Loucy (cell line): ENCODE measurements at regions not wholly inside any gene's neighbourhood (a gene's known extent, or its start where the extent isn't known, plus 50 kb on each side); places are given as distances from the start of the nearest gene placed in this dataset.
"Not testable (repeated sequence)": the region's sequence is repeated elsewhere in the genome, so short reads cannot be mapped to it uniquely, and the experiment has no call there.

Experiments
- H2AFZ ChIP-seq: fragments of 200-600 bp; sonication (generic); 2 replicates; pipeline ENCODE4 v1.6.0; 2016; ENCODE audit warnings: antibody characterized with exemption, mild to moderate bottlenecking, low read length, moderate library complexity
- H3F3A ChIP-seq: fragments of 200-600 bp; 2 replicates; pipeline ENCODE4 v1.6.0; 2016; ENCODE audit warnings: antibody characterized with exemption, low read depth, mild to moderate bottlenecking
- H3K27me3 ChIP-seq: fragments of 200-600 bp; sonication (generic); 2 replicates; pipeline ENCODE4 v1.6.1; 2014; ENCODE audit warnings: low read length, mild to moderate bottlenecking; ENCODE audit not compliant: insufficient read depth, poor library complexity, severe bottlenecking
- H3K36me3 ChIP-seq: fragments of 200-600 bp; sonication (generic); 2 replicates; pipeline ENCODE4 v1.6.1; 2016; ENCODE audit warnings: low read length; ENCODE audit not compliant: insufficient read depth
- H3K4me1 ChIP-seq: fragments of 200-600 bp; sonication (generic); 2 replicates; pipeline ENCODE4 v1.5.1; 2014; ENCODE audit warnings: low read length, mild to moderate bottlenecking; ENCODE audit not compliant: insufficient read depth, poor library complexity, severe bottlenecking
- H3K4me2 ChIP-seq: fragments of 200-600 bp; sonication (generic); 2 replicates; pipeline ENCODE4 v1.6.0; 2014; ENCODE audit warnings: antibody characterized with exemption, low read length, low read depth, mild to moderate bottlenecking; ENCODE audit not compliant: poor library complexity, severe bottlenecking
- H3K4me3 ChIP-seq: fragments of 200-600 bp; sonication (generic); 2 replicates; pipeline ENCODE4 v1.5.1; 2014; ENCODE audit warnings: low read length, mild to moderate bottlenecking, mixed read lengths; ENCODE audit not compliant: poor library complexity, severe bottlenecking
- H3K79me2 ChIP-seq: fragments of 200-600 bp; sonication (generic); 2 replicates; pipeline ENCODE4 v1.6.1; 2014; ENCODE audit warnings: low read length; ENCODE audit not compliant: insufficient read depth
- H3K9ac ChIP-seq: fragments of 200-600 bp; sonication (generic); 2 replicates; pipeline ENCODE4 v1.6.0; 2014; ENCODE audit warnings: mild to moderate bottlenecking, low read depth, low read length, moderate library complexity; ENCODE audit not compliant: poor library complexity, severe bottlenecking
- H3K9me2 ChIP-seq: fragments of 200-600 bp; sonication (generic); replicated peaks from 2 replicates; pipeline ENCODE4 v1.6.1; 2016; ENCODE audit warnings: low read depth, low read length, mixed read lengths
- H3K9me3 ChIP-seq: fragments of 200-600 bp; sonication (generic); 2 replicates; pipeline ENCODE4 v1.6.1; 2014; ENCODE audit warnings: mild to moderate bottlenecking, antibody characterized with exemption, low read length, low read depth; ENCODE audit not compliant: insufficient read depth
- H4K20me1 ChIP-seq: fragments of 200-600 bp; sonication (generic); 2 replicates; pipeline ENCODE4 v1.6.0; 2014; ENCODE audit warnings: antibody characterized with exemption, low read length, mild to moderate bottlenecking; ENCODE audit not compliant: insufficient read depth, poor library complexity, severe bottlenecking
- EZH2phosphoT487 ChIP-seq: fragments of 200-600 bp; IDR thresholded peaks from 2 replicates; pipeline ENCODE4 v1.6.1; 2018; ENCODE audit warnings: antibody characterized with exemption, mild to moderate bottlenecking, moderate library complexity, borderline replicate concordance
- TF ChIP-seq, protein P1 (sequence below): fragments of 200-600 bp; sonication (generic); conservative IDR thresholded peaks from 2 replicates; pipeline ENCODE4 v1.5.1; 2014; ENCODE audit warnings: mild to moderate bottlenecking, antibody characterized with exemption, low read length

DNA sequence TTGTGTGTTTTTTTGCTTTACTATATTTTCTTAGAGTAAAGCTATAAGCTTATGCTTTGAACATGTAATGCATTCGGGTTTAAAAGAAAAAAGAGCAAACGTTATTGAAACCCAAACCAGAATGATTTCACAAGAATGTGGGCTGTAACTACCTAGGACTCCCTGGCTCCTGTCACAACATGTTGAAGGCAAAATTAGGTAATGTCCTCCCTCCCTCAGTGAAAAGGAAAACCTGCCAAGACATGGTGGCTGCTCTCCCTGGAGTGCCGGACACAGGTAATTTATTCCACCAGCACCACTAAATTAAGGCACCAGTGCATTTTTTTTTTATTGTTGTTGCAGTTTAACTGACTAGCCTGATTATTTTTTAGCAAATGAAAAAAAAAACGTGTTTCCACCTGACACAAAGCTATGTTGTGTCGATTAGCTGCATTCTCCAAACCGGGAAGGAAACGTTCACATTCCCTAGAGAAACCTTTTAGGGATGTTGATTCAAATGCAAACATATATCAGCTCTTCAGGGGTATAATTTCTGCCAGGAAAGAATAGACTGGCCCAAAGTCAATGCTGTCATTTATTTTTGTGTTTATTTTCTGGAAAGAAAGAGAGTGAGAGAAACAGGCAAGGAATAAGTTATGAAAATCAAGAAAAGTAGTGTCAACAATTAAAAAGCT lies 134.6 kb downstream of the CCDC34 start:
- no peak overlapping the region for H3K4me2 ChIP-seq
- no peaks in the 10 kb centered on the region for H3K9me3 ChIP-seq
- H3K27me3 ChIP-seq = no peaks in the 10 kb centered on the region
- no peaks in the 10 kb centered on the region for H3K4me1 ChIP-seq
- H3K79me2 ChIP-seq = no peaks in the 10 kb centered on the region
- no peaks in the 10 kb centered on the region for H3K9me2 ChIP-seq
- no peak for TF ChIP-seq EZH2phosphoT487
- TF ChIP-seq, protein P1, sequence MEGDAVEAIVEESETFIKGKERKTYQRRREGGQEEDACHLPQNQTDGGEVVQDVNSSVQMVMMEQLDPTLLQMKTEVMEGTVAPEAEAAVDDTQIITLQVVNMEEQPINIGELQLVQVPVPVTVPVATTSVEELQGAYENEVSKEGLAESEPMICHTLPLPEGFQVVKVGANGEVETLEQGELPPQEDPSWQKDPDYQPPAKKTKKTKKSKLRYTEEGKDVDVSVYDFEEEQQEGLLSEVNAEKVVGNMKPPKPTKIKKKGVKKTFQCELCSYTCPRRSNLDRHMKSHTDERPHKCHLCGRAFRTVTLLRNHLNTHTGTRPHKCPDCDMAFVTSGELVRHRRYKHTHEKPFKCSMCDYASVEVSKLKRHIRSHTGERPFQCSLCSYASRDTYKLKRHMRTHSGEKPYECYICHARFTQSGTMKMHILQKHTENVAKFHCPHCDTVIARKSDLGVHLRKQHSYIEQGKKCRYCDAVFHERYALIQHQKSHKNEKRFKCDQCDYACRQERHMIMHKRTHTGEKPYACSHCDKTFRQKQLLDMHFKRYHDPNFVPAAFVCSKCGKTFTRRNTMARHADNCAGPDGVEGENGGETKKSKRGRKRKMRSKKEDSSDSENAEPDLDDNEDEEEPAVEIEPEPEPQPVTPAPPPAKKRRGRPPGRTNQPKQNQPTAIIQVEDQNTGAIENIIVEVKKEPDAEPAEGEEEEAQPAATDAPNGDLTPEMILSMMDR = no peak
- H4K20me1 ChIP-seq = no peaks in the 10 kb centered on the region
- no peaks in the 10 kb centered on the region for H3F3A ChIP-seq
- H3K4me3 ChIP-seq = no peak overlapping the region
- H3K36me3 ChIP-seq = no peaks in the 10 kb centered on the region
- H2AFZ ChIP-seq = 0 out of 2 replicates have a peak overlapping the region, but pooled peaks have one; percentile 16
- H3K9ac ChIP-seq = no peak overlapping the region

DNA sequence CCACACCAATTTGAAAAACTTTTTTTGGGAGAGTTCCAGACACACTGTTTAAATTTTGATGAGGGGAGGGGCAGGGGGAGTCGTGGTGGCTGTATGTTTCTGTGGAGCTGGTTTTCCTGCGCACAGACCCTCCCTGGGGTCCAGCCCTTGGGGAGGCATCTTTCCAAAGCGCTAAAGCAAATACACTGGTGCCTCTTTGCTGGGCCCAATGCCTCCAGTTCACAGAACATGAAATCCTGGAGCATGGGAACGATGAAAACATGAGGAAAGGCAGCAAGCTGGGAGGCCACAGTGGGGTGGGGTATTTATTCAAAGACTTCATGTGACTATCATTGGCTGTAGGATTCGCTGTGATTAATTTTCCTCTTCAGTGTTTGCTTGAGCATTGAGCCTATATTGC lies 135.3 kb downstream of the CCDC34 start:
- H3K4me3 ChIP-seq = no peak overlapping the region
- no peaks in the 10 kb centered on the region for H3K4me1 ChIP-seq
- no peaks in the 10 kb centered on the region for H3K9me2 ChIP-seq
- no peaks in the 10 kb centered on the region for H3K27me3 ChIP-seq
- H2AFZ ChIP-seq = no peak overlapping the region
- H3K4me2 ChIP-seq = no peak overlapping the region
- H3K9me3 ChIP-seq = no peaks in the 10 kb centered on the region
- TF ChIP-seq EZH2phosphoT487 = no peak
- TF ChIP-seq, protein P1 = no peak
- H3K9ac ChIP-seq = no peak overlapping the region
- no peaks in the 10 kb centered on the region for H3K79me2 ChIP-seq
- no peaks in the 10 kb centered on the region for H3K36me3 ChIP-seq
- H3F3A ChIP-seq = no peaks in the 10 kb centered on the region
- no peaks in the 10 kb centered on the region for H4K20me1 ChIP-seq

DNA sequence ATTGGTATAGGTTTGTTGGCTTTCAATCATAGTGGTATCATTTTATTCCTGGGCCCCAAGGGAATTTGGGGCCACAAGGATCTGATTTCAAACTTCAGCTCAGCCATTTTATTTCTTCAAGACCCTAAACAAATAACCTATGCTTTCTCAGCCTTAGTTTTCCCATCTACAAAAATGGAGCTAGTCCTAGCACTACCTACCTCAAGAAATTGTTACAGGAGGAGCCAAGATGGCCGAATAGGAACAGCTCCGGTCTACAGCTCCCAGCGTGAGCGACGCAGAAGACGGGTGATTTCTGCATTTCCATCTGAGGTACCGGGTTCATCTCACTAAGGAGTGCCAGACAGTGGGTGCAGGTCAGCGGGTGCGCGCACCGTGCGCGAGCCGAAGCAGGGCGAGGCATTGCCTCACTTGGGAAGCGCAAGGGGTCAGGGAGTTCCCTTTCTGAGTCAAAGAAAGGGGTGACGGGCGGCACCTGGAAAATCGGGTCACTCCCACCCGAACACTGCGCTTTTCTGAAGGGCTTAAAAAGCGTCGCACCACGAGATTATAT lies 143.5 kb downstream of the CCDC34 start:
- H3F3A ChIP-seq, H4K20me1 ChIP-seq, H3K9me2 ChIP-seq, H3K36me3 ChIP-seq, H3K4me2 ChIP-seq, H3K9ac ChIP-seq, H3K27me3 ChIP-seq, H3K4me1 ChIP-seq, H3K9me3 ChIP-seq, H2AFZ ChIP-seq, H3K4me3 ChIP-seq, H3K79me2 ChIP-seq: not testable (repeated sequence)
